SK-N-SH (cell line): ENCODE measurements at regions not wholly inside any gene's neighbourhood (a gene's known extent, or its start where the extent isn't known, plus 50 kb on each side); places are given as distances from the start of the nearest gene placed in this dataset.
"Not testable (repeated sequence)": the region's sequence is repeated elsewhere in the genome, so short reads cannot be mapped to it uniquely, and the experiment has no call there.

Source experiments
- ELF1 ChIP-seq: IDR thresholded peaks from 2 replicates; pipeline ENCODE4 v1.4.0; 2012
- FOSL2 ChIP-seq: IDR thresholded peaks from 2 replicates; pipeline ENCODE4 v1.4.0; 2012; ENCODE audit warnings: low read depth, mild to moderate bottlenecking, moderate library complexity, borderline replicate concordance
- GATA2 ChIP-seq: sonication (generic); formaldehyde crosslinking; IDR thresholded peaks from 2 replicates; pipeline ENCODE4 v1.5.0; 2020; ENCODE audit warnings: mild to moderate bottlenecking, missing genetic modification reagents
- NFIC ChIP-seq: IDR thresholded peaks from 2 replicates; pipeline ENCODE4 v1.4.0; 2012; ENCODE audit warnings: borderline replicate concordance
- TCF12 ChIP-seq: IDR thresholded peaks from 2 replicates; pipeline ENCODE4 v1.4.0; 2012
- TF ChIP-seq, protein P1 (sequence below): fragments of 200-600 bp; sonication (generic); IDR thresholded peaks from 2 replicates; pipeline ENCODE4 v1.6.1; 2017; ENCODE audit warnings: antibody characterized with exemption, mild to moderate bottlenecking, moderate library complexity

DNA sequence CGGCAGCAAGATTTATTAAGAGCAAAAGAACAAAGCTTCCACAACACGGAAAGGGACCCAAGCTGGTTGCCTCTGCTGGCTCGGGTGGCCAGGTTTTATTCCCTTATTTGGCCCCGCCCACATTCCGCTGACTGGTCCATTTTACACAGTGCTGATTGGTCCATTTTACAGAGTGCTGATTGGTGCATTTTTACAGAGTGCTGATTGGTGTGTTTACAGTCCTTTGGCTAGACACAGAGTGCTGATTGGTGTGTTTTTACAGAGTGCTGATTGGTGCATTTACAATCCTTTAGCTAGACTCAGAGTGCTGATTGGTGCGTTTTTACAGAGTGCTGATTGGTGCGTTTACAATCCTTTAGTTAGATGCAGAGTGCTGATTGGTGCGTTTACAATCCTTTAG is 358.4 kb upstream of the PDE3A start:
- not testable (repeated sequence) for TF ChIP-seq ELF1; FOSL2; NFIC; TCF12; GATA2 (CRISPR knock-in tag)
- TF ChIP-seq, protein P1, sequence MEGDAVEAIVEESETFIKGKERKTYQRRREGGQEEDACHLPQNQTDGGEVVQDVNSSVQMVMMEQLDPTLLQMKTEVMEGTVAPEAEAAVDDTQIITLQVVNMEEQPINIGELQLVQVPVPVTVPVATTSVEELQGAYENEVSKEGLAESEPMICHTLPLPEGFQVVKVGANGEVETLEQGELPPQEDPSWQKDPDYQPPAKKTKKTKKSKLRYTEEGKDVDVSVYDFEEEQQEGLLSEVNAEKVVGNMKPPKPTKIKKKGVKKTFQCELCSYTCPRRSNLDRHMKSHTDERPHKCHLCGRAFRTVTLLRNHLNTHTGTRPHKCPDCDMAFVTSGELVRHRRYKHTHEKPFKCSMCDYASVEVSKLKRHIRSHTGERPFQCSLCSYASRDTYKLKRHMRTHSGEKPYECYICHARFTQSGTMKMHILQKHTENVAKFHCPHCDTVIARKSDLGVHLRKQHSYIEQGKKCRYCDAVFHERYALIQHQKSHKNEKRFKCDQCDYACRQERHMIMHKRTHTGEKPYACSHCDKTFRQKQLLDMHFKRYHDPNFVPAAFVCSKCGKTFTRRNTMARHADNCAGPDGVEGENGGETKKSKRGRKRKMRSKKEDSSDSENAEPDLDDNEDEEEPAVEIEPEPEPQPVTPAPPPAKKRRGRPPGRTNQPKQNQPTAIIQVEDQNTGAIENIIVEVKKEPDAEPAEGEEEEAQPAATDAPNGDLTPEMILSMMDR = not testable (repeated sequence)
